SK-N-SH treated with all-trans-retinoic acid at 6 μM for 48 hours (cell line): ENCODE measurements at regions not wholly inside any gene's neighbourhood (a gene's known extent, or its start where the extent isn't known, plus 50 kb on each side); places are given as distances from the start of the nearest gene placed in this dataset.

Experiments
- ATAC-seq: fragments of 200-7000 bp; cut with Tn5 transposase; 3 replicates; pipeline ENCODE4 v1.9.1; 2020; ENCODE audit warnings: mild to moderate bottlenecking, moderate library complexity
- ARNTL ChIP-seq: fragments of 450-650 bp; formaldehyde crosslinking; IDR thresholded peaks from 2 replicates; pipeline ENCODE4 v1.5.0; 2020; ENCODE audit warnings: low read depth, mild to moderate bottlenecking, moderate library complexity, borderline replicate concordance
- BACH2 ChIP-seq: fragments of 250-450 bp; sonication (Bioruptor Pico); IDR thresholded peaks from 2 replicates; pipeline ENCODE4 v1.9.0; 2021; ENCODE audit warnings: mild to moderate bottlenecking, borderline replicate concordance
- CREB5 ChIP-seq: fragments of 250-450 bp; sonication (Bioruptor Pico); IDR thresholded peaks from 2 replicates; pipeline ENCODE4 v1.5.1; 2020; ENCODE audit warnings: low read depth, mild to moderate bottlenecking, moderate library complexity
- CSDC2 ChIP-seq: fragments of 250-450 bp; sonication (Bioruptor Pico); IDR thresholded peaks from 2 replicates; pipeline ENCODE4 v1.5.0; 2020; ENCODE audit warnings: mild to moderate bottlenecking, moderate library complexity
- CSRNP3 ChIP-seq: fragments of 250-450 bp; sonication (Bioruptor Pico); IDR thresholded peaks from 2 replicates; pipeline ENCODE4 v1.5.1; 2021; ENCODE audit warnings: mild to moderate bottlenecking, moderate library complexity
- ESRRG ChIP-seq: fragments of 250-450 bp; sonication (Bioruptor Pico); IDR thresholded peaks from 2 replicates; pipeline ENCODE4 v1.6.1; 2021; ENCODE audit warnings: mild to moderate bottlenecking
- GLIS3 ChIP-seq: fragments of 250-450 bp; sonication (Bioruptor Pico); IDR thresholded peaks from 2 replicates; pipeline ENCODE4 v1.5.0; 2020; ENCODE audit warnings: mild to moderate bottlenecking, moderate library complexity
- ISL1 ChIP-seq: fragments of 250-450 bp; sonication (Bioruptor Pico); IDR thresholded peaks from 2 replicates; pipeline ENCODE4 v2.1.2; 2022; ENCODE audit warnings: mild to moderate bottlenecking, moderate library complexity
- OSR1 ChIP-seq: fragments of 250-450 bp; sonication (Bioruptor Pico); IDR thresholded peaks from 2 replicates; pipeline ENCODE4 v1.8.0; 2022; ENCODE audit warnings: moderate library complexity, mild to moderate bottlenecking, inconsistent platforms
- PATZ1 ChIP-seq: fragments of 250-450 bp; sonication (Bioruptor Pico); IDR thresholded peaks from 2 replicates; pipeline ENCODE4 v1.8.0; 2020; ENCODE audit warnings: mild to moderate bottlenecking, moderate library complexity, borderline replicate concordance
- PPARA ChIP-seq: fragments of 250-450 bp; sonication (Bioruptor Pico); IDR thresholded peaks from 2 replicates; pipeline ENCODE4 v1.5.0; 2020; ENCODE audit warnings: mild to moderate bottlenecking, borderline replicate concordance
- RARB ChIP-seq: fragments of 250-450 bp; sonication (Bioruptor Pico); IDR thresholded peaks from 2 replicates; pipeline ENCODE4 v1.8.0; 2021; ENCODE audit warnings: mild to moderate bottlenecking, moderate library complexity
- TCF4 ChIP-seq: fragments of 250-450 bp; sonication (Bioruptor Pico); IDR thresholded peaks from 2 replicates; pipeline ENCODE4 v1.8.0; 2021; ENCODE audit warnings: mild to moderate bottlenecking, moderate library complexity, borderline replicate concordance
- TOX ChIP-seq: fragments of 250-450 bp; sonication (Bioruptor Pico); IDR thresholded peaks from 2 replicates; pipeline ENCODE4 v1.8.0; 2021; ENCODE audit warnings: mild to moderate bottlenecking, moderate library complexity, borderline replicate concordance
- ZFP3 ChIP-seq: fragments of 250-450 bp; sonication (Bioruptor Pico); IDR thresholded peaks from 2 replicates; pipeline ENCODE4 v1.5.0; 2020; ENCODE audit warnings: mild to moderate bottlenecking, moderate library complexity
- ZFP30 ChIP-seq: fragments of 450-650 bp; formaldehyde crosslinking; IDR thresholded peaks from 2 replicates; pipeline ENCODE4 v1.5.0; 2022; ENCODE audit warnings: mild to moderate bottlenecking, moderate library complexity
- ZNF565 ChIP-seq: fragments of 450-650 bp; formaldehyde crosslinking; conservative IDR thresholded peaks from 2 replicates; pipeline ENCODE4 v1.5.0; 2020; ENCODE audit warnings: low read depth, mild to moderate bottlenecking, moderate library complexity
- ZNF8 ChIP-seq: fragments of 450-650 bp; formaldehyde crosslinking; IDR thresholded peaks from 2 replicates; pipeline ENCODE4 v1.5.0; 2020; ENCODE audit warnings: mild to moderate bottlenecking, moderate library complexity
- TF ChIP-seq, protein P1 (sequence below): fragments of 250-450 bp; sonication (Bioruptor Pico); IDR thresholded peaks from 2 replicates; pipeline ENCODE4 v1.8.0; 2021; ENCODE audit warnings: low read depth, mild to moderate bottlenecking, moderate library complexity, borderline replicate concordance
- TF ChIP-seq, protein P2 (sequence below): fragments of 250-450 bp; sonication (Bioruptor Pico); IDR thresholded peaks from 2 replicates; pipeline ENCODE4 v1.5.0; 2020; ENCODE audit warnings: mild to moderate bottlenecking, moderate library complexity

DNA sequence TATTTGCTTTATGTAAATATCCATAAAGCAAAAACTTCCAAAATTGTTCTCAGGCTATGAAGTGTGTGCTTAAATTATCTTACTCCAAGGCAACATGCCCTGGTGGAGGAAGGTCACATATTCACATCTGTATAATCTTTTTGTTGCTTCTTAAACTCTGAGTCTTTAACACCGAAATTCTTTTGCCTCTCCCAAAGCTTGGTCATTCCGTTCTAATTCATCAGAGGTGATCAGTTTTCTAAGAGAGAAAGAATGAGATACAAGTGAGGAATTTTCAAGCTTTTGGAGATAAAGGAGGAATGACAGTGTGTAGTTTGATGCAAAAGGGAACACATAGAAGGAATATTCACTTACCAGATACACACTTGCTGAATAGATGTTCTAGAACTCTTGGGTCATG is 561.7 kb downstream of the LTN1 start:
- TF ChIP-seq CSDC2 (CRISPR knock-in tag) (no peak), CSRNP3 (CRISPR knock-in tag) (no peak), TOX (no peak)
- no peak for ATAC-seq

- TF ChIP-seq TCF4 (CRISPR knock-in tag) (no peak), GLIS3 (CRISPR knock-in tag) (no peak), OSR1 (CRISPR knock-in tag) (no peak), ZNF8 (CRISPR knock-in tag) (no peak)
- TF ChIP-seq, all 23 proteins: peak for 0
- no peak for ATAC-seq
Measured at GRCh38 chr21:28429161-28429560, 563.5 kb downstream of the LTN1 start.

GRCh38 chr21:28427394-28428022 is 565.2 kb downstream of the LTN1 start:
- no peak for TF ChIP-seq ZFP30 (CRISPR knock-in tag)
- TF ChIP-seq ISL1 (CRISPR knock-in tag): peak; percentile 72
- TF ChIP-seq CSRNP3 (CRISPR knock-in tag): no peak
- no peak for TF ChIP-seq ZFP3 (CRISPR knock-in tag)
- TF ChIP-seq ARNTL (CRISPR knock-in tag): no peak
- TF ChIP-seq, protein P1, sequence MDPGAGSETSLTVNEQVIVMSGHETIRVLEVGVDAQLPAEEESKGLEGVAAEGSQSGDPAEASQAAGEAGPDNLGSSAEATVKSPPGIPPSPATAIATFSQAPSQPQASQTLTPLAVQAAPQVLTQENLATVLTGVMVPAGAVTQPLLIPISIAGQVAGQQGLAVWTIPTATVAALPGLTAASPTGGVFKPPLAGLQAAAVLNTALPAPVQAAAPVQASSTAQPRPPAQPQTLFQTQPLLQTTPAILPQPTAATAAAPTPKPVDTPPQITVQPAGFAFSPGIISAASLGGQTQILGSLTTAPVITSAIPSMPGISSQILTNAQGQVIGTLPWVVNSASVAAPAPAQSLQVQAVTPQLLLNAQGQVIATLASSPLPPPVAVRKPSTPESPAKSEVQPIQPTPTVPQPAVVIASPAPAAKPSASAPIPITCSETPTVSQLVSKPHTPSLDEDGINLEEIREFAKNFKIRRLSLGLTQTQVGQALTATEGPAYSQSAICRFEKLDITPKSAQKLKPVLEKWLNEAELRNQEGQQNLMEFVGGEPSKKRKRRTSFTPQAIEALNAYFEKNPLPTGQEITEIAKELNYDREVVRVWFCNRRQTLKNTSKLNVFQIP (CRISPR knock-in tag): no peak
- no peak for TF ChIP-seq GLIS3 (CRISPR knock-in tag)
- ATAC-seq: peak; percentile 81

DNA sequence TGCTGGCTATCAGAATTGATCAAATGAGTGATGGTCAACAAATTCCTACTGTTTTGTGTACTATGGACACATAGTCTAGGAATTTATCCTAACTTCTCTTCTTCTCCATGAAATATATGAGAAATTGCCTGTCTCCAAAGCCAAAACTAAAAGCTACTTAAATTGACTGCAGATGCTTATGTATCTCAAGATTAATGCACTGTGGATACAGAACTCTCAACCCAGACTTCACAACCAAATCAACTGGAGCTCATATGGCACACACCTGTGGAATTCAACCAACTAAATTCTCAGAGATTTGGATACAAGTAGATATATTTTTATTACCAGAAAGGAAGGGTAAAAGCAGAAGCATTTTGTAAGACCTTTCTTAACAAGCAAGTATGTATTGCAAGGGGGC is 566.1 kb downstream of the LTN1 start:
- ATAC-seq: peak; percentile 61
- TF ChIP-seq TCF4 (CRISPR knock-in tag) (no peak), ZNF8 (CRISPR knock-in tag) (no peak), RARB (CRISPR knock-in tag) (no peak), GLIS3 (CRISPR knock-in tag) (no peak), PATZ1 (CRISPR knock-in tag) (no peak), BACH2 (CRISPR knock-in tag) (no peak), ZFP3 (CRISPR knock-in tag) (no peak), ISL1 (CRISPR knock-in tag) (no peak), TOX (no peak), CREB5 (CRISPR knock-in tag) (no peak), ESRRG (no peak), ZNF565 (no peak), OSR1 (CRISPR knock-in tag) (no peak), ZFP30 (CRISPR knock-in tag) (no peak), CSRNP3 (CRISPR knock-in tag) (no peak), ARNTL (CRISPR knock-in tag) (no peak), CSDC2 (CRISPR knock-in tag) (no peak), PPARA (CRISPR knock-in tag) (no peak)
- TF ChIP-seq, protein P2, sequence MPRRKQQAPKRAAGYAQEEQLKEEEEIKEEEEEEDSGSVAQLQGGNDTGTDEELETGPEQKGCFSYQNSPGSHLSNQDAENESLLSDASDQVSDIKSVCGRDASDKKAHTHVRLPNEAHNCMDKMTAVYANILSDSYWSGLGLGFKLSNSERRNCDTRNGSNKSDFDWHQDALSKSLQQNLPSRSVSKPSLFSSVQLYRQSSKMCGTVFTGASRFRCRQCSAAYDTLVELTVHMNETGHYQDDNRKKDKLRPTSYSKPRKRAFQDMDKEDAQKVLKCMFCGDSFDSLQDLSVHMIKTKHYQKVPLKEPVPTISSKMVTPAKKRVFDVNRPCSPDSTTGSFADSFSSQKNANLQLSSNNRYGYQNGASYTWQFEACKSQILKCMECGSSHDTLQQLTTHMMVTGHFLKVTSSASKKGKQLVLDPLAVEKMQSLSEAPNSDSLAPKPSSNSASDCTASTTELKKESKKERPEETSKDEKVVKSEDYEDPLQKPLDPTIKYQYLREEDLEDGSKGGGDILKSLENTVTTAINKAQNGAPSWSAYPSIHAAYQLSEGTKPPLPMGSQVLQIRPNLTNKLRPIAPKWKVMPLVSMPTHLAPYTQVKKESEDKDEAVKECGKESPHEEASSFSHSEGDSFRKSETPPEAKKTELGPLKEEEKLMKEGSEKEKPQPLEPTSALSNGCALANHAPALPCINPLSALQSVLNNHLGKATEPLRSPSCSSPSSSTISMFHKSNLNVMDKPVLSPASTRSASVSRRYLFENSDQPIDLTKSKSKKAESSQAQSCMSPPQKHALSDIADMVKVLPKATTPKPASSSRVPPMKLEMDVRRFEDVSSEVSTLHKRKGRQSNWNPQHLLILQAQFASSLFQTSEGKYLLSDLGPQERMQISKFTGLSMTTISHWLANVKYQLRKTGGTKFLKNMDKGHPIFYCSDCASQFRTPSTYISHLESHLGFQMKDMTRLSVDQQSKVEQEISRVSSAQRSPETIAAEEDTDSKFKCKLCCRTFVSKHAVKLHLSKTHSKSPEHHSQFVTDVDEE (CRISPR knock-in tag): no peak
